ENCODE measurements at regions not wholly inside any gene's neighbourhood (a gene's known extent, or its start where the extent isn't known, plus 50 kb on each side); places are given as distances from the start of the nearest gene placed in this dataset.

- TF ChIP-seq ZNF622 (IDR thresholded peaks at IDR 0.05), result no peak
- TF ChIP-seq CTCF (IDR thresholded peaks at IDR 0.05 in 2 of 3, conservative IDR thresholded peaks at IDR 0.05 in 1 of 3; ENCODE audit: control insufficient read depth in 2 of 3, extremely low read depth in 1 of 3, insufficient read depth in 1 of 3, low read depth in 3 of 3, low read length in 3 of 3), result no peak
- TF ChIP-seq E4F1 (IDR thresholded peaks at IDR 0.05; ENCODE audit: borderline replicate concordance, partially characterized antibody), result no peak
These were observed 372.4 kb downstream of the TGFB2 start for GRCh38 chr1:218717575-218717974.

Measured in GM12878 (cell line).